ENCODE measurements at regions not wholly inside any gene's neighbourhood (a gene's known extent, or its start where the extent isn't known, plus 50 kb on each side); places are given as distances from the start of the nearest gene placed in this dataset.
"Not testable (repeated sequence)": the region's sequence is repeated elsewhere in the genome, so short reads cannot be mapped to it uniquely, and the experiment has no call there.

DNA sequence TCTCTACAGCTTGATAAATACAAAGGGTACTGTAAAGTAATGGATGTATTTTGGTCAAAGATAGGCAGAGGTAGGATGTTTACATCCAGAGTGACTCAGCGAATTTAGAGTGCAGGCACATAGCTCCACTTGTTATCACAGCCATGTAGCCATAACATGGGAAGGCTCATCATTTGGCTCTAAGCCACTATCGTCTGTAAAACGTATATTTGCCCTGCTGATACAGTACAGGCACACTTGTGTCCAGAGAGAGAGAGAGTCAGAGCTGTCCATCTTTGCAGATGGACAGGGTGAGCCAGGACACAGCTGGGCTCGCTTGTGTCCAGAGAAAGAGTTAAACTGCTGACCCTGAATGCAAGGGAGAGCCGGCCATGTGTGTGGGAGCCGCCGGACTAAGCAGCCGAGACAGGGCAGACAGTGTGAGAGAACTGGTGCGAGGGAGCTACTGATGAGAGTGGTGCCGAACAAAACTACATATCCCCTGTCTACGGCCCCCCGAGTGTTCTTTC lies 619.0 kb downstream of the DOK5 start:
- peaks cover 15% of the 10 kb centered on the region for H3K4me1 ChIP-seq (ENCODE audit: low read depth)
- no peak for DNase-seq (ENCODE audit: low read depth in 1 of 2, low spot score in 1 of 2)
- TF ChIP-seq, protein P1, sequence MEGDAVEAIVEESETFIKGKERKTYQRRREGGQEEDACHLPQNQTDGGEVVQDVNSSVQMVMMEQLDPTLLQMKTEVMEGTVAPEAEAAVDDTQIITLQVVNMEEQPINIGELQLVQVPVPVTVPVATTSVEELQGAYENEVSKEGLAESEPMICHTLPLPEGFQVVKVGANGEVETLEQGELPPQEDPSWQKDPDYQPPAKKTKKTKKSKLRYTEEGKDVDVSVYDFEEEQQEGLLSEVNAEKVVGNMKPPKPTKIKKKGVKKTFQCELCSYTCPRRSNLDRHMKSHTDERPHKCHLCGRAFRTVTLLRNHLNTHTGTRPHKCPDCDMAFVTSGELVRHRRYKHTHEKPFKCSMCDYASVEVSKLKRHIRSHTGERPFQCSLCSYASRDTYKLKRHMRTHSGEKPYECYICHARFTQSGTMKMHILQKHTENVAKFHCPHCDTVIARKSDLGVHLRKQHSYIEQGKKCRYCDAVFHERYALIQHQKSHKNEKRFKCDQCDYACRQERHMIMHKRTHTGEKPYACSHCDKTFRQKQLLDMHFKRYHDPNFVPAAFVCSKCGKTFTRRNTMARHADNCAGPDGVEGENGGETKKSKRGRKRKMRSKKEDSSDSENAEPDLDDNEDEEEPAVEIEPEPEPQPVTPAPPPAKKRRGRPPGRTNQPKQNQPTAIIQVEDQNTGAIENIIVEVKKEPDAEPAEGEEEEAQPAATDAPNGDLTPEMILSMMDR (IDR thresholded peaks at IDR 0.05; ENCODE audit: low read depth, low read length): no peak

DNA sequence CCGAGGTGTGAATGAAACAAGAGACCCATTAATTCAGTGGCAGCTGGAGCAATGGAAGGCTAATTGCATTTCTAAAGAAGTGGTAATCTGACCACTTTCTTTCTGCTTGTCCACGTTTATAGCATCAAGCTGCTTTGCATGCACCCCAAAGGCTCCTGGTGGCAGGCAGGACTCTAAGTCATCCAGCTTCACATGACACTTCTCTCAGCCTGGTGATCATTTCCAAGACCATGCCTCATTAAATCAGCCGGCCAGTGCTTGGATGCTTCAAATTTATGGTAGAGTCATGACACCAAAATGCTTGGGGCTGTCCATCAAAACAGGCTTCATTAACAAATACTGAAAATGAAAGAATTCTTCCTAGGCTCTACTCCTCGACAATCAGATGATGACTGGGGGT lies 614.9 kb downstream of the DOK5 start:
- H3K4me1 ChIP-seq (ENCODE audit: low read depth): peaks cover 4% of the 10 kb centered on the region
- H3K36me3 ChIP-seq: no peaks in the 10 kb centered on the region
- no peak overlapping the region for H3K27ac ChIP-seq
- H3K27me3 ChIP-seq: no peaks in the 10 kb centered on the region
- H3K9me3 ChIP-seq (ENCODE audit: low read depth): no peaks in the 10 kb centered on the region
- no peak for DNase-seq (ENCODE audit: low read depth in 1 of 2, low spot score in 1 of 2)
- TF ChIP-seq, protein P1 (IDR thresholded peaks at IDR 0.05; ENCODE audit: low read depth, low read length): no peak
- H3K4me3 ChIP-seq: no peak overlapping the region

More for the DNA sequence above, 619.0 kb downstream of the DOK5 start:
- Histone ChIP-seq H3K4me3 (no peak overlapping the region), H3K27me3 (no peaks in the 10 kb centered on the region), H3K9me3 (ENCODE audit: low read depth) (no peaks in the 10 kb centered on the region), H3K27ac (no peak overlapping the region), H3K36me3 (no peaks in the 10 kb centered on the region)

GRCh38 chr20:55086421-55086820 lies 611.0 kb downstream of the DOK5 start:
- no peak overlapping the region for H3K4me3 ChIP-seq
- H3K4me1 ChIP-seq (ENCODE audit: low read depth): peaks cover 3% of the 10 kb centered on the region
- no peaks in the 10 kb centered on the region for H3K36me3 ChIP-seq
- H3K9me3 ChIP-seq (ENCODE audit: low read depth): no peaks in the 10 kb centered on the region
- no peak overlapping the region for H3K27ac ChIP-seq
- no peak for DNase-seq (ENCODE audit: low read depth in 1 of 2, low spot score in 1 of 2)
- H3K27me3 ChIP-seq: no peaks in the 10 kb centered on the region
- TF ChIP-seq, protein P1 (IDR thresholded peaks at IDR 0.05; ENCODE audit: low read depth, low read length): no peak

DNA sequence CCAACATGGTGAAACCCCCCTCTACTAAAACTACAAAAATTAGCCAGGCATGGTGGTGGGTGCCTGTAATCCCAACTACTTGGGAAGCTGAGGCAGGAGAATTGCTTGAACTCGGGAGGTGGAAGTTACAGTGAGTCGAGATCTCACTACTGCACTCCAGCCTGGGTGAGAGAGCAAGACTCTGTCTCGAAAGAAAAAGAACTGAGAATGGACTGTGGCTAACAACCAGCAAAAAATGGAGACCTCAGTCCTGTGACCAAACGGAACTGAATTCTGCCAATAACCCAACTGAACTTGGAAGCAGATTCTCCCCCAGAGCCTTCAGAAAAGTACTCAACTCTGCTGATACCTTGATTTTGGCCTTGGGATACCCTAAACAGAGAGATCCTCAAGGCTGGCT lies 604.5 kb downstream of the DOK5 start:
- DNase-seq (ENCODE audit: low read depth in 1 of 2, low spot score in 1 of 2): no peak
- no peaks in the 10 kb centered on the region for H3K36me3 ChIP-seq
- H3K27me3 ChIP-seq: no peaks in the 10 kb centered on the region
- H3K9me3 ChIP-seq (ENCODE audit: low read depth): no peaks in the 10 kb centered on the region
- H3K27ac ChIP-seq: no peak overlapping the region
- TF ChIP-seq, protein P1 (IDR thresholded peaks at IDR 0.05; ENCODE audit: low read depth, low read length): no peak
- H3K4me1 ChIP-seq (ENCODE audit: low read depth): no peaks in the 10 kb centered on the region
- no peak overlapping the region for H3K4me3 ChIP-seq

DNA sequence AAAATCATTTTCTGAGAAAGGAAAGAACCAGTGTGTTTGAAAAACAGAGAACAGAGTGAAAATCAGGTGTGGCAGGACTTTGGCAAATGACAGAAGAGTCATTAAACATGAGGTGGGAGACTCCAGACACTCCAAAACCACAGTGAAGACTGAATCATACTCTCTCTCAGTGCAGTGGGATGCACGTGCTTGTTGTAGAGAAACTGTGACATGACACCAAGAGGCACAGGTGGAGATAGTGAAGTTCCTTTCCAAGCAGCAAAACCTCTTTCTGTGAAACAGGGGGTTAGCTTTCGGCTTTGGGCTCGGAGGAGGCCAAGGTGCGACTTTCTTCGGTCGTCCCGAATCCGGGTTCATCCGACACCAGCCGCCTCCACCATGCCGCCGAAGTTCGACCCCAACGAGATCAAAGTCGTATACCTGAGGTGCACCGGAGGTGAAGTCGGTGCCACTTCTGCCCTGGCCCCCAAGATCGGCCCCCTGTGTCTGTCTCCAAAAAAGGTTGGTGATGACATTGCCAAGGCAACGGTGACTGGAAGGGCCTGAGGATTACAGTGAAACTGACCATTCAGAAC lies 599.0 kb downstream of the DOK5 start:
- not testable (repeated sequence) for H3K4me1 ChIP-seq (ENCODE audit: low read depth); H3K4me3 ChIP-seq; DNase-seq (ENCODE audit: low read depth in 1 of 2, low spot score in 1 of 2); H3K27ac ChIP-seq; H3K9me3 ChIP-seq (ENCODE audit: low read depth); H3K27me3 ChIP-seq; H3K36me3 ChIP-seq

- no peak overlapping the region for H3K4me3 ChIP-seq
- no peak overlapping the region for H3K27ac ChIP-seq
- H3K27me3 ChIP-seq: no peaks in the 10 kb centered on the region
- TF ChIP-seq, protein P1 (IDR thresholded peaks at IDR 0.05; ENCODE audit: low read depth, low read length): no peak
- DNase-seq (ENCODE audit: low read depth in 1 of 2, low spot score in 1 of 2): no peak
- no peaks in the 10 kb centered on the region for H3K9me3 ChIP-seq (ENCODE audit: low read depth)
- no peaks in the 10 kb centered on the region for H3K36me3 ChIP-seq
- H3K4me1 ChIP-seq (ENCODE audit: low read depth): no peaks in the 10 kb centered on the region
These were observed 594.6 kb downstream of the DOK5 start for GRCh38 chr20:55070001-55070400.
